WI38 (cell line): ENCODE measurements at regions not wholly inside any gene's neighbourhood (a gene's known extent, or its start where the extent isn't known, plus 50 kb on each side); places are given as distances from the start of the nearest gene placed in this dataset.

Source experiments
- H3K4me3 ChIP-seq: 2 replicates; pipeline ENCODE4 v1.5.1; 2011; ENCODE audit warnings: low read depth, mild to moderate bottlenecking, control low read depth, low read length
- TF ChIP-seq, protein P1 (sequence below): IDR thresholded peaks from 2 replicates; pipeline ENCODE4 v1.5.1; 2012; ENCODE audit warnings: low read depth, mild to moderate bottlenecking, control low read depth, low read length

DNA sequence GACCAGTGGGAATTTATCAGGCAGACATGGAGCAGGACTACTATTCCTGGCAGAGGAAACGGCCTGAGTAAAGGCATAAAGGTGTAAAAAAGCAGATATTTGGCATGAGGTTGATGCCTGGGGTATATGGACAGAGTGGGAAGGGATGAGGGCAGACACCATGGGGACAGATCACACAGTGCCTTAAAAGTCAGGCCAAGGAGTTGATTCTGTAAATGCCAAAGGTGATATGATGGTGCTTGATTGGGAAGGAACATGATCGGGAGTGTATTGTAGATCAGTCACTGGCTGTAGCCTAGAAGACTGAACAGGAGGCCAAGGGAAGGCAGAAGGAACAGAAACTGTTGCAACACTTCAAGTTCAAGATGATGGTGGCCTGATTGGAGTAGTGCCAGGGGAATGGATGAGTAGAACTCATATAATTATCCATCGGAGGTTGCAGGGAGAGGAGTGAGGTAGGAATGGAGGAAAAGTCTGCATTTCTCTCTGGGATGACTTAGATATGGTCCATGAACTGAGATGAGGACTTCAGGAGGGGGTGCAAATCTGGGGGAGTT lies 594.3 kb upstream of the KLF4 start:
- TF ChIP-seq, protein P1, sequence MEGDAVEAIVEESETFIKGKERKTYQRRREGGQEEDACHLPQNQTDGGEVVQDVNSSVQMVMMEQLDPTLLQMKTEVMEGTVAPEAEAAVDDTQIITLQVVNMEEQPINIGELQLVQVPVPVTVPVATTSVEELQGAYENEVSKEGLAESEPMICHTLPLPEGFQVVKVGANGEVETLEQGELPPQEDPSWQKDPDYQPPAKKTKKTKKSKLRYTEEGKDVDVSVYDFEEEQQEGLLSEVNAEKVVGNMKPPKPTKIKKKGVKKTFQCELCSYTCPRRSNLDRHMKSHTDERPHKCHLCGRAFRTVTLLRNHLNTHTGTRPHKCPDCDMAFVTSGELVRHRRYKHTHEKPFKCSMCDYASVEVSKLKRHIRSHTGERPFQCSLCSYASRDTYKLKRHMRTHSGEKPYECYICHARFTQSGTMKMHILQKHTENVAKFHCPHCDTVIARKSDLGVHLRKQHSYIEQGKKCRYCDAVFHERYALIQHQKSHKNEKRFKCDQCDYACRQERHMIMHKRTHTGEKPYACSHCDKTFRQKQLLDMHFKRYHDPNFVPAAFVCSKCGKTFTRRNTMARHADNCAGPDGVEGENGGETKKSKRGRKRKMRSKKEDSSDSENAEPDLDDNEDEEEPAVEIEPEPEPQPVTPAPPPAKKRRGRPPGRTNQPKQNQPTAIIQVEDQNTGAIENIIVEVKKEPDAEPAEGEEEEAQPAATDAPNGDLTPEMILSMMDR = no peak
- no peak overlapping the region for H3K4me3 ChIP-seq

DNA sequence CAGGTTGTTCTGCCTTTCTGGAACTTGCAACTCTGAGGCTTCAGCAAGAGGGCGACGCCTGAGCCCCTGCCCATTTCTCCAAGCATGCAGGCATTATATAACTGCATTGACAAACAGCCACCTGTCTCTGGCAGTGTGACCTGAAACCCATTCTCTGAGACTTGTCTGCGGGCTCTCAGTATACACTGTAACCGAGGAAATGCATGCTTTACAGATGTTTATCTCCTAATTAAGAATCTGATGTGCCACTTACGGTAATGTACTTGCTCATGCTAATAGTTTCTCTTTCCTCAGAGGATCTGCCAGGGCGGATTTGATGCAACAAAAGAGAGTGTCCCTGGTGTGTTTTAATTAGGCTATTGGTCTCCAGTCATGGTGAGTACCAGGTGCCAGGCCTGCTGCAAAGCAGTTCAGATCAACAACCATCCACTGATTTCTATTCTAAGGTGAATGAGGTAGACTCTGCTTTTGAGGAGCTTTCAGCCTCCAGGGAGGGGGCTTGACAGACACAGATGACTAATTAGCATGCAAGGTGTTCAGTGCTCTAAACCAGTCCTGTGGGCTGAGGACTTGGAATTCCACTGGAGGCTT lies 593.7 kb upstream of the KLF4 start:
- H3K4me3 ChIP-seq = no peak overlapping the region

DNA sequence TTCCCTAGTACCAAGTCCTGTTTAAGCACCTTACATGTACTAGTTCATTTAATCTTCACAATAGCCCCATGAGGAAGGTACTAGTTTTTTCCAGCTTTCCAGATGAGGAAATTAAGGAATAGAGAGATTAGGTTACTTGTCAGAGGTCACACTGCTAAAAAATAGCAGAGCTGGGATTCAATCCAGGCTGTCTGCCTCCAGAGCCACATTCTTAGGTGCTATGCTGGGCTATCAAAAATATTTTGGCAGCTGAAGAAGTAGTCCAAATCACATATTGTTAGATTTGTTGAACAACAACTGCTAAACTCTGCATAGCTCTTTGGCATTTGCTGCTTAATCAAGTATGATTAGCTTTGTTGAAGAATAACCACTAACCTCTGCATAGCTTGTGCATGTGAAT lies 591.5 kb upstream of the KLF4 start:
- H3K4me3 ChIP-seq = no peak overlapping the region
- TF ChIP-seq, protein P1 = no peak

More for the DNA sequence above, 593.7 kb upstream of the KLF4 start:
- TF ChIP-seq, protein P1 = no peak

DNA sequence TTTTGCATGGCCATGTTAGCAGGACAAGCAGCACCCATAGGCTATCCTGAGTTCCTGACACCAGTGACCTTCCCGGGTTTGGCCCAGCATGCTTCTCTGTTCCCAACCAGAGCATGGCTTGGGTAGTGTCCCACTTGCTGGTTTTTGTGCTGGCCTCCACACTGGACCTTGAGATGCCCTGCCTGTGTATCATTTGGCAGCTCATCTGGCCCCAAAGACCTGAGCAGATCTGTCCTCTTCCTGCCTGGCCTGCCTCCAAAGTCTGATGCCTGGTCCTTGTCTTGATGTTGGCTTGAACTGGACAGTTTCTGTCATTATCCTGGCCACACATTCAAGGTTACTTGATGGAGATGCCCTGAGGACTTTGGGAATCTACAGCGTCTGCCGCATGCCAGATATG lies 590.7 kb upstream of the KLF4 start:
- H3K4me3 ChIP-seq = no peak overlapping the region
- TF ChIP-seq, protein P1 = no peak

DNA sequence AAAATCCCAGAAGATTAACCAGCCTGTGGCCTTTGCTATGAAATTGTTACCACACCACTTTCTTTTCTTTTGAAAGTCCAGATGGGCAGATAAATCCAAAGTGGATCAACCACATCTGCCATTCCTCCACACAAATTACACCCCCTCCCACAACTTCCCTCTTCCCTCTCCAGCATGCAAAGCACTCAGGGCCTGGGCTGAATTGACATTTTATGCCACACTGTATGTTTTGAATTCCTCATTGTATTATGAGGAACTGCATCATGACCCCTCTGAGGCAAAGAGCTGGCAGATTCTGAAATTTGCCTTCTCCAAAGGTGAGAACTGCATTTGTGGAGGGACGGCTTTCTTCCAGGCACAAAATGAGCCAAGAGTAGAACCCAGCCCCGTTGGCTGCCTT lies 589.2 kb upstream of the KLF4 start:
- no peak overlapping the region for H3K4me3 ChIP-seq
- TF ChIP-seq, protein P1 = no peak

DNA sequence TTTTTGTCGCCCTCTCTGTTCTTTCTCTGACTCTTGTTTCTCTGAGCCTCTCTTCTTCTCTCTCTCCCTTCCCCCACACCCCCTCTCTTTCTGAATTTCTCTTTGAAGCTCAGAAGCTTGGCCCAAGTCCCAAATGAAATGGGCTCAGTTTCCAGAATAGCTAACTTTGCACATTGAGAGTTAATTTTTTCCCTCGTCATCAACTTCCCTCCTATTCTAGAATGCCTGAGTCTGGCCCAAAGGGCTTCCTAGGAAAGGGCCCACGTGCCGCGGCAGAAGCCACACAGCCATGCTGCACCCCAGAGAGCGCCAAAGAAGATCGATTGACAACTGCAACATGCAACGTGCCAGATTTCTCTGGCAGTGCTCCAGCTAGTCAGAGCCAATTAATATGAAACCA lies 588.8 kb upstream of the KLF4 start:
- TF ChIP-seq, protein P1 = no peak
- H3K4me3 ChIP-seq = no peak overlapping the region

DNA sequence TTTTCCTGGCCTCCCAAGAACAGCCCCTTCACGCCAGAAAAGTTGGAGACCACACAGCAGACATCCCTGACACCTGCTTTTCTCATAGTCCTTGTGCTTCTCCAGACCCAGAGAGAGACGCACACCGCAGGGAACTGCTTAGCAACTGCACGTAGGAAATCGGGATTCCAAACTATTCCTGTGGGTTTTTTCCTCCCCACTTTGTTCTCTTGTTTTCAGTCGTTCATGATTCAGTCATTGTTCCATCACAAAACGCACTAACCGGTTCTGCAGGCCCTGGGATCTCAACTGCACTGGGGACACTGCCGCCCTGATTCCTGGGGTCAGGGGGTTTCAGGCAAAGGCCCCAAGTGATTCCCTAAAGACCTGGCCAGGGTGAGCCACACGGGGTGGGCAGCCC lies 588.0 kb upstream of the KLF4 start:
- no peak overlapping the region for H3K4me3 ChIP-seq
- TF ChIP-seq, protein P1 = no peak
